HG02623 (cell line): ENCODE measurements at regions not wholly inside any gene's neighbourhood (a gene's known extent, or its start where the extent isn't known, plus 50 kb on each side); places are given as distances from the start of the nearest gene placed in this dataset.
"Not testable (repeated sequence)": the region's sequence is repeated elsewhere in the genome, so short reads cannot be mapped to it uniquely, and the experiment has no call there.

Experiments
- ATAC-seq: cut with Tn5 transposase; IDR thresholded peaks from one replicate; pipeline ENCODE4 v1.9.1; 2021; ENCODE audit warnings: moderate library complexity; ENCODE audit not compliant: unreplicated experiment

GRCh38 chr13:53101883-53102282, 73.3 kb downstream of the OLFM4 start:
- no peak for ATAC-seq

DNA sequence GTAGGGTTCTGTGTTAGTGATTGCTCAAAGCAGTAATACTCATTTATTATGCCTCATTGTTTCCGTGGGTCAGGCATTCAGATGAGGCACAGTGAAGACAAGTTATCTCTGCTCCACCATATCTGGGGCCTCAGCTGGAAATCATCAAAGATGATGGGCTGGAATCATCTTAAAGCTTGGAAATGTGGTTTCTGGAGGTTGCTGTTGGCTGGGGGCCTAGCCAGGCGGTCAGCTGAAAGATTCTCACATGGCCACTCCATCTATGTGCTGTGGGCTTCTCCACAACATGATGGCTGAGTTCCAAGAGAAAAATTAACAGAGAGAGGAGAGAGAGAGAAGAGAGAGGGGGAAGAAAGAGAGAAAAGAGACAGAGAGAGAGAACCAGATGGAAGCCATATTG, 75.5 kb downstream of the OLFM4 start:
- no peak for ATAC-seq

- no peak for ATAC-seq
Observed at GRCh38 chr13:53105477-53105876, 76.9 kb downstream of the OLFM4 start.

- ATAC-seq: no peak
Observed at GRCh38 chr13:53105890-53106289, 77.3 kb downstream of the OLFM4 start.

DNA sequence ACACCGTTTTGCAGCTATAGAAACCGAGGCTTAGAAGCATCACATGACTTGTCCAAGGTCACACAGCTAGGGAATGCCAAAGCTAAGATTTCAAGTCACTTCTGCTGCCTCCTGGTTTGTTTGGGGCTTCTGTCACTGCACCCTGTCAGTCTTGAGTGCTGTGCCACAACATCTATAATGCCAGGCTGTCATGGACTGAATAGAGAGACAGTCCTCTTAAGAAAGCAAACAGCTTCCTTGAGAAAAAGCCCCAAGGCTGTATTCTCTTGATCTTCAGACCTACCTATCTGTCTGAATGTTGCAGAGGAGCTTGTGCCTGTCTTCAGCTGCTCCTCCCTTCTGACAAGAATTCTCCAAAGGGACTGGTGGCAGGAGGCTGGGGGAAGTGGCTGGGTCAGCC, 81.6 kb downstream of the OLFM4 start:
- ATAC-seq: no peak

DNA sequence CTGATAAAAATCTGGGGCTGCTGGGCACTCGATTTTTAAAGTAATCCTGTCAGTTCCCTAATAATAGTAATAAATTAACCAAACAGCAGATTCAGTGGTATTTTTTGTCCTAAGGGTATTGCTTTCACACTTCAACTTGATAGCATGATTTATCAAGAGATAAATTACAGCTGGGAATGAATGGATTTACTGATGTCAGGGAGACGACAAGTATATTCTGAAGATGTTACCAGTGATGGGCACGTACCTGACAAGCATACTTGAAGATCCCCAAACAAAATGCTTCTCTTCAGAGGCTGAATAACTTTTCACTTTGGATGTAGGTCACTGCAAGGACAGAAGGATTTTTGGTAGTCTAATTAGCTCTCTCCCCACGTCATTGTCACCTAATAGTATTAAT, 82.0 kb downstream of the OLFM4 start:
- no peak for ATAC-seq

DNA sequence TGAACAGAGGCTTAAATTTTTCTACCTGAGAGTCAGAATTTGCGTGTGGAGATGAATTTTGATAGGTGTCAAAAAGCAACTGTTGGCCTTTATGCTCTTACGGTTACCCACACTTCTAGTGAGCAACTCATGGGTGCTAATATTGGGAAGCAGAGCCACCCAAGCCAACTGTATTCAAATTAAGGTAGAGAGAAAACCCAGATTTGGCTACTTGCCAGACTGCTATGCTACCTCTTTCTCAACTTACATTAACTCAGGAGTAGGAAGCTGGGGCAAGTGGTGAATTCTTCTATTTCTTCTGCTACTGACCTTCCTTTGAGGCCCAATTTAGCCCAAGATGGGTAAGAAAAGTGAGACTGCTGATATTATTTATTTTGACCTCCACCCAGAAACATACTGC, 83.9 kb downstream of the OLFM4 start:
- ATAC-seq: no peak

- not testable (repeated sequence) for ATAC-seq
Observed at GRCh38 chr13:53117048-53117447, 88.4 kb downstream of the OLFM4 start.

DNA sequence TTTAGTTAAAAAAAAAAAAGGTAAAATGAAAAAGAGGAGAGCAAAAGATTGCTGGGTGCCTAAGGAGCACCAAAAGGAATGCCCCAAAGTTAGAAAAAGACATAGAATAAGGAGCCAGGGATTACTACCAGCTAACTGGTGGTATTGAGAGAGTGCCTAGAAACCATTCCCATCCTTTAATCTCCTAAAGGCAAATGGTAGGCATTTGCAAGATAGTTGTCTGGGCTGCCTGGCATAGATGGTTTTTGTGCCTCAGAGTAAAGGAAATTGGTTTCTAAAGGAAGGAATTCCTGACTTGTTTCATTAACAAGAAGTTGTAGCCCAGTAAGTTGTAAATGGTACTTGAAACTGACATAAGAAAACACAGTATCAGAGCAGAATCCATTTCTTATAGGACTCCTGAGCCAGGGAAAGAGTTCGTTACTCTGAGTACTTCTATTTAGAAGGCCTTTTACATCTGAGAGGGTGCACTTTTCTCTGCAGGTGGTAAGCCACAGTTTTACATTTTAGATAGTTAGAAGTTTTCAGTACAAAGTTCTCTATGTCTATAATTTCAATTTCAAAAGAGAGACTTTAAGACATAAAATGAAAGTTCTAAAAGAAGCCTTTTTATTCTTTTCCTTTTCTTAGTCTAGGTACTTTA, 92.6 kb downstream of the OLFM4 start:
- ATAC-seq: no peak

GRCh38 chr13:53121919-53122318, 93.3 kb downstream of the OLFM4 start:
- no peak for ATAC-seq

GRCh38 chr13:53123536-53123935, 94.9 kb downstream of the OLFM4 start:
- no peak for ATAC-seq

- ATAC-seq: no peak
Observed at GRCh38 chr13:53124623-53125022, 96.0 kb downstream of the OLFM4 start.

GRCh38 chr13:53126841-53127245, 98.2 kb downstream of the OLFM4 start:
- no peak for ATAC-seq

DNA sequence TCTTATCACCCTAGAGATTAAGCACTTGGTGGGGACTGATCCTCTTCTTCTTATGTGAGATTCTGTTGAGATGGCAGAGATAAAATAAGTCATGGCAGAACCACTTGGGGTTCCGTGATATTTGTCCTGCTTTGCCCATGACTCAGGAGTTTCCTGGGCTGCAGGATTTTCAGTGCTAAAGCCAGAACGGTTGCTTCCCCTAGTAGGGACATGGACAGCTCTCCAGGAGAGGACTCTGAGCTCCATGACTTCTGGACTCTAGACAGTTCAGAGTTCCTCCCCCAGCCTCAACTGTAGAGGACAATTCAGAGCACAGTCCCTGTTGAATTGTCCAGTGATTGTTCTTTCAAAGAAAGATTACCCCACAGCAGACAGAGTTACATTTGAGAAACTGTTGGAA, 98.8 kb downstream of the OLFM4 start:
- ATAC-seq: no peak

DNA sequence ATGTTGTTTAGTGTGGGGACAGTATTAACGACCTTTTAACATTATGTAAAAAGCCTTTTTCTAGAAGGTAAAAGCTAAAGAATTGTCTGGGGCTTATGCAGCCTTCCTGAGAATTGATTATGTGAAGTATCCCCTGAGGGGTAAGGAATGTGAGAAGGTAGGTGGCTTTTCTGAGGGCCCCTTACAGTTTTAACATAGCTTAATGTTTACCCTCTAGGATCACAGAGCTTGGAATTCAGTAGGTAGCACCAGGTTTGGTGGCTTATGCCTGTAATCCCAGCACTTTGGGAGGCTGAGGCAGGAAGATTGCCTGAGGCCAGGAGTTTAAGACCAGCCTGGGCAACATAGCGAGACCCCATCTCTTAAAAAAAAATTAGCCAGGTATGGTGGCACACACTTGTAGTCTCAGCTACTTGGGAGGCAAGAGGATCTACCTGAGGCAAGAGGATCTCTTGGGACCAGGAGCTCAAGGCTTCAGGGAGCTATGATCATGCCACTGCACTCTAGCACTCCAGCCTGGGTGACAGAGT, 101.3 kb downstream of the OLFM4 start:
- no peak for ATAC-seq

- ATAC-seq: no peak
Observed at GRCh38 chr13:53131361-53131760, 102.7 kb downstream of the OLFM4 start.

DNA sequence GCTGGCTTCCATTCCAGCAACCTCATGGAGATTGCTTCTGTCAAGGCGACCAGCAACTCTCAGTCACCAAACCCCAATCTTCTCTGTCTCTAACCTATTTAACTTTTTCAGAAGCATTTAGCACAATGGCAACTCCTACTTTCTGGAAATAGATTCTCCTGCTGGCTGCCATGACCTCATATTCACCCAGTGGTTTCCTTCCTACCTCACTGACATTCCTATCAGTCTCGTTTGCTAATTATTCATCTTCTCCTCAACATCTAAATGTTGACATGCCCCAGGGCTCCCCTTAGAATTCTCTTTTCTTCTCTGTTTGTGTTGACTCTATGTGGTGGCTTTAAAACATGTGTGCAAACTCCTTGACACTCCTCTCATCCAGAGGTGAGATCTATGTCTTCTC, 106.7 kb downstream of the OLFM4 start:
- ATAC-seq: no peak

GRCh38 chr13:53136554-53137215, 108.1 kb downstream of the OLFM4 start:
- ATAC-seq: no peak

DNA sequence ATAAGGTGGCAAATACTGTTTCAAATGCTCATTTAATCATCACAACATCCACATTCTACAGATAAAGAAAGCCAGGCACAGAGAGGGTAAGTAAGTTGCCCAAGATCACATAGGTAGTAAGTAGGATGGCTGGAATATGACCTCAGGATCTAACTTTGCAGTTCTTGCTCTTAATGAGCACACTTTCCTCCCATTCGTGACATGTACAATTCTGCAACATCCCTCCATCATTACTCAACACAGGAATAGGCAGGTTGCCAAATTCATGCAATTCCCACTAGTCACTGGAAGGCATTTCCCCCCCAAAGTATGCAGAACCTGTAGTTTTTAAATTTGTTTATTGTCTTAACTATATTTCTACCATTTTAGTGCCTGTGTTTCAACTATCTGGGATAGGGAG, 109.2 kb downstream of the OLFM4 start:
- no peak for ATAC-seq

GRCh38 chr13:53138376-53139036, 109.9 kb downstream of the OLFM4 start:
- ATAC-seq: no peak

DNA sequence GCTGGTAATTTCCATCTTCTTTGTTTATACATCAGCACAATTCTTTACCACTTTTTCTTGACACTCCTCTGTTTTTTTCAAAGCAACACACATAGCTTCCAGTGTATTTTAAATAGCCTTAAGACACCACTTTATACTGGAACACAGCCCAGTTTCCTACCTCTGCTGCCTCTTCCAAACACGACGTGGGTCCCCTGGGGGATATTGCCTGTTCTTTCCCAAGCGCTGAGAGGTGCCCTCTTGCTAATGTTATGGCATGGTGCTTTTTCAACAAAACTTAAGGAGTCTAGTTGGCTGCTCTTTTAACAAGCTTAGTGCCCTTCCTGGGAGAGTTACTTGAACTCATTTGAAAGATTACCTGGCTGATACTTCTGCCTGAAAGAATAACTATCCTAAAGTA, 112.7 kb downstream of the OLFM4 start:
- ATAC-seq: no peak

GRCh38 chr13:53142306-53142705, 113.7 kb downstream of the OLFM4 start:
- ATAC-seq: no peak
